ENCODE measurements at regions not wholly inside any gene's neighbourhood (a gene's known extent, or its start where the extent isn't known, plus 50 kb on each side); places are given as distances from the start of the nearest gene placed in this dataset.

GRCh38 chr4:140252141-140252741, 98.3 kb upstream of the MAML3 start:
- DNase-seq (ENCODE audit: low read depth), result no peak
- no peak for TF ChIP-seq CTCF (IDR thresholded peaks at IDR 0.05; ENCODE audit: insufficient read depth, low read length)
- no peak overlapping the region for H3K4me3 ChIP-seq (ENCODE audit: low read depth, low read length)

- no peak for DNase-seq (ENCODE audit: low read depth)
- no peak for TF ChIP-seq CTCF (IDR thresholded peaks at IDR 0.05; ENCODE audit: insufficient read depth, low read length)
- no peak overlapping the region for H3K4me3 ChIP-seq (ENCODE audit: low read depth, low read length)
Observed at GRCh38 chr4:140251571-140251970, 97.6 kb upstream of the MAML3 start.

- TF ChIP-seq CTCF (IDR thresholded peaks at IDR 0.05; ENCODE audit: insufficient read depth, low read length), result no peak
- no peak overlapping the region for H3K4me3 ChIP-seq (ENCODE audit: low read depth, low read length)
- no peak for DNase-seq (ENCODE audit: low read depth)
Observed at GRCh38 chr4:140250989-140251552, 97.1 kb upstream of the MAML3 start.

- TF ChIP-seq CTCF (IDR thresholded peaks at IDR 0.05; ENCODE audit: insufficient read depth, low read length), result no peak
- DNase-seq (ENCODE audit: low read depth), result peak; percentile 82
- no peak overlapping the region for H3K4me3 ChIP-seq (ENCODE audit: low read depth, low read length)
Observed at GRCh38 chr4:140249351-140249750, 95.4 kb upstream of the MAML3 start.

- H3K4me3 ChIP-seq (ENCODE audit: low read depth, low read length), result no peak overlapping the region
- DNase-seq (ENCODE audit: low read depth), result no peak
- no peak for TF ChIP-seq CTCF (IDR thresholded peaks at IDR 0.05; ENCODE audit: insufficient read depth, low read length)
Observed at GRCh38 chr4:140247237-140247636, 93.3 kb upstream of the MAML3 start.

- TF ChIP-seq CTCF (IDR thresholded peaks at IDR 0.05; ENCODE audit: insufficient read depth, low read length), result no peak
- no peak for DNase-seq (ENCODE audit: low read depth)
- H3K4me3 ChIP-seq (ENCODE audit: low read depth, low read length), result no peak overlapping the region
Observed at GRCh38 chr4:140246216-140246615, 92.2 kb upstream of the MAML3 start.

GRCh38 chr4:140244328-140244727, 90.3 kb upstream of the MAML3 start:
- no peak for DNase-seq (ENCODE audit: low read depth)
- H3K4me3 ChIP-seq (ENCODE audit: low read depth, low read length), result no peak overlapping the region
- TF ChIP-seq CTCF (IDR thresholded peaks at IDR 0.05; ENCODE audit: insufficient read depth, low read length), result no peak
